HG03045 (cell line): ENCODE measurements at regions not wholly inside any gene's neighbourhood (a gene's known extent, or its start where the extent isn't known, plus 50 kb on each side); places are given as distances from the start of the nearest gene placed in this dataset.
"Not testable (repeated sequence)": the region's sequence is repeated elsewhere in the genome, so short reads cannot be mapped to it uniquely, and the experiment has no call there.

Experiments
- ATAC-seq: cut with Tn5 transposase; IDR thresholded peaks from one replicate; pipeline ENCODE4 v1.9.1; 2021; ENCODE audit warnings: mild to moderate bottlenecking, moderate library complexity; ENCODE audit not compliant: unreplicated experiment

DNA sequence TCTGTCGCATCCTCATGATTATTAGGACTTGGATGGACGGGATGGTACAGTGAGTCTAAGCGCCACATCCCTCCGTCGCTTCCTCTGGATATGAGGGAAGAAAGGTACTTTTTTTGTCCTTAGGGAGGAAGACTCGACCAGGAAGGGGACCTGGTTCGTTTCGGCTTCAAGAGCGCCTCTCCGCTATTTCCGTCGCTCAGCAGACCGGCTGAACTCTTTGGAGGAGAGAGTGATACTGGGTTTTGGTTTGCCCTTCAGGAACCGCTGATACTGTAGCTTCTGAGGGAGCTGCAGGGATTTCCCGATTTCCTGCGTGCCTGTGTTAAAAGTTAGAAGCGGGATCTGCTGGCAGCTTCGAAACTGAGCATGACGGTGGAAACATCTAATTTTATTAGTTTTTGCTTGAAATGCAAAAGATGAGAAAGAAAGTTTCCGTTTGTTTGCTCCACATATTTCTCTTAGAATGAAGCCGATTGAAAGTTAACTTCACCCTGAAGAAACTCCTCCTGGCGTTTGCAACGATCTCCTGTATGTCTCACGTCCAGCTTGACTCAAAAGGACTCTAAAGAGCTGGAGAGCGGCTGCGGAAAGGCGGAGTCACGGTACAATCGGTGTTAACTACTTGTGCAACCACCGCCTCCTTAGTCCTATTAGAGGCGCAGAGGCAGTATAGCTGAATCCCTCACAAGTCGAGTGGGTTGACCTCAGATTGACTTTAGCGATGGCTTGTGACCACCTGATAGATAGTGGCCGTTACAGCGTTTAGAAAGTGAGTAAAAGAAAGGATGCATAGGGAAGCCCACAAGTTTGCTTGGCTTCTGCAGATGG is 129.4 kb downstream of the TRIM27 start:
- ATAC-seq: no peak

DNA sequence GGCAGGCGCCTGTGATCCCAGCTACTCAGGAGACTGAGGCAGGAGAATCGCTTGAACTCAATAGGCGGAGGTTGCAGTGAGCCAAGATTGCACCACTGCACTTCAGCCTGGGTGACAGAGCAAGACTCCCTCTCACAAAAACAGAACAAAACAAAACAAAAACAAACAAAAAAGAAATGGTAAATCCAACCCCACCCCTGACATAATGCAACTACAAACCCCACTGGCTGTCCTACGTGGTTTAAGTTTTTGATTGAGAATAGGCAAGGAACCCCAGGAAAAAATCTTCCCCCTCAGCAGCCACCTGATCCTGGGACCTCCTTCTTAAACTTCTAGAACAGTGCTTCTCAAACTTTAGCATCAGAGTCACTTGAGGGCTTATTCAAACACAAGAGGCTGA is 123.1 kb downstream of the TRIM27 start:
- not testable (repeated sequence) for ATAC-seq

DNA sequence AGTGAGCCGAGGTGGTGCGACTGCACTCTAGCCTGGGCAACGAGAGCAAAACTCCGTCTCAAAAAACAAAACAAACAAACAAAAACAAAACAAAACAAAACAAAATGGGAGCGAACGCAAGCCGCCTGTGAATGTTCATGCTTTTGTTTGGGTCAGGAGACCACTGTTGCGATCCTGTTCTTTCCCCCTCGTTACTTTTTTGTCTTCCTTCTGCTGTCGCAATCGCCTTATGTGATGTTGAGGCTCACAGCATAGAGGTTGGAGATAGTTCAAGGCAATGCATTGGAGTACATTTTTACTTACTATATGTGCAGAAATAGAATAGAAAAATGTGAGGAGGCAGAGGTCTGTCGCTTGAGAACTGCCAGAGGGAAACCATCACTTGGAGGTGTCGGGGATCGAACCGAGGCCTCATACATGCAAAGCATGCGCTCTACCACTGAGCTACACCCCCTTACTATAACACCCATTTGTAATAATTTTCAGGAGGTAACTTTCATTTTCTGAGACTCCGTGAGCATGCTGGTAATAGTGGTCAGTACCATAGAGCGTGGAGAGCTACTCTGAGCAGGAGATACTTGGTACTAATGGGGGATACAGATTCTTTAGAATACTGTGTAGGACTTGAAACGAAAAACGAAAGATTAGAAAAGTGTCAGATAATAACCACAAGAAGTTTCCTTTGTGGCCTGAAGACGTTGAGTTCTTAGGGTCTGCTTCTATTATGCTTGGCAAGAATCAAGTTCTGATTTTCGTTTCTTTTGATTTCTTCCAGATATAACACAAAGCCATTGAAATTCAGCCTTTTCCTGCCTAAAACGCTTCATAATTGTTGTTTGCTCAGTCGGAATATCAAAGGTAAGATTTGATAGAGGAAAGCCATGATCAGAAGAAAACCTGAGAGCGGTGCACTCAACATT is 121.1 kb downstream of the TRIM27 start:
- ATAC-seq: no peak

GRCh38 chr6:28803337-28803709 is 120.5 kb downstream of the TRIM27 start:
- ATAC-seq: no peak

DNA sequence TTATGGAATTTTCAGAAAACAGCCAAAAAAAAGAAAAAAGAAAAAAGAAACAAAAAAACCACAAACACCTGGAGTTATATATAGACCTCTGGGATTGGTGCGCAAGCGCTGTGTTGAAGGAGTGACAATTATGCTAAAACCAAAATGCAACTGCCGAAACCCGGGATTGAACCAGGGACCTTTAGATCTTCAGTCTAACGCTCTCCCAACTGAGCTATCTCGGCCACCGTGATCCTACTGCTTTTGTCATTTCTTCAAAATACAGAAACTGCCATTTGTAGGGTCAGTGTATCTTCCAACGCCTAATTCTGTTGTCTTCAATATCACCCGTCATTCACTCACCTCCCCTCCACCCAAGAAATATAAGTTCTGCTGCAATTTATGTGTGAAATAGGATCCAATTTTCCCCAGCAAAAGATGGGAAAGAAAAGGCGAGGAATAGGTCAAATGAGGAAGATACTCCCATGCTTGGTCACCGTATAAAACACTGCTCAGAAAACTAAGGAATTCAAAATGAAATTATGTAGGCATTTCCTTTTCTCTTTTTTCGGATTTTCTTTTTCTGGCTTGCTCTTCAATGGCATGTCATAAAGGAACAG is 116.0 kb downstream of the TRIM27 start:
- no peak for ATAC-seq

DNA sequence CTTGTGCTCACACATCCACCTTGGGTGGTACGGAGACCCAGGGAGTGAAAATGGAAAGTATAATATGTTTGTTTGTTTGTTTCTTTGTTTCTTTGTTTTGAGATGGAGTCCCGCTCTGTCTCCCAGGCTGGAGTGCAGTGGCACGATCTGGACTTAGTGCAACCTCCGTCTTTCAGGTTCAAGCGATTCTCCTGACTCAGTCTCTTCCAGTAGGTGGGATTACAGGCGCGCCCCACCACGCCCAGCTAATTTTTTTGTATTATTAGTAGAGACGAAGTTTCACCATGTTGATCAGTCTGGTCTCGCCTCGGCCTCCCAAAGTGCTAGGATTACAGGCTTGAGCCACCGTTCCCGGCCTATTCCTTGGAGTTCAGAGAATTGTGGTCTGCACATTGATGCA is 115.4 kb downstream of the TRIM27 start:
- no peak for ATAC-seq

DNA sequence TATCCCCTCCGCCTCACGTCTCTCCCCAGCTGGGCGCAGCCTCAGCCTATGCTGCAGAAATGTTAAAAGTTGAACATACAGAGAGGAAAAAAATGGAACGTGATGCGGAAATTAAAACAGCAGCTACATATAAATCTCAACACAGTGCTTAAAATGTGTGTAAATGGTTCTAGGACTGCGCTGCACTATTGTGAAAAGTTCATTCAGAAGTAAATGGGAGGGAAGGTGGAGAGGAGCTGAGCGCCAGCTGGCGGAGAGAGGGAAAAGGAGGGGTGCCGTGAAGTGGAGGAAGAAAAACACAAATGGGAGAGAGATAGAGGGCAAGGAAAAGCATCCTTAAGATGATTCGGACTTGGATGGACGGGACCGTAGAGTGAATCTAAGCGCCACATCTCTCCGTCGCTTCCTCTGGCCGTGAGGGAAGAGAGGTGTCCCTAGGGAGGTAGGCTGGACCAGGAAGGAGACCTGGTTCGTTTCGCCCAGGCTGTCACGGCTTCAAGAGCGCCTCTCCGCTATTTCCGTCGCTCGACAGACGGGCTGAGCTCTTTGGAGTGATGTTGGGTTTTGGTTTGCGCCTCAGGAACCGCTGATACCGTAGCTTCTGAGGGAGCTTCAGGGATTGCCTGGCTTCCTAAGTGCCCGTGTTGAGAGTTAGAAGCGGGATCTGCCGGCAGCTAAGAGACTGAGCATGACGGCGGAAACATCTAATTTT is 113.7 kb downstream of the TRIM27 start:
- ATAC-seq: no peak

DNA sequence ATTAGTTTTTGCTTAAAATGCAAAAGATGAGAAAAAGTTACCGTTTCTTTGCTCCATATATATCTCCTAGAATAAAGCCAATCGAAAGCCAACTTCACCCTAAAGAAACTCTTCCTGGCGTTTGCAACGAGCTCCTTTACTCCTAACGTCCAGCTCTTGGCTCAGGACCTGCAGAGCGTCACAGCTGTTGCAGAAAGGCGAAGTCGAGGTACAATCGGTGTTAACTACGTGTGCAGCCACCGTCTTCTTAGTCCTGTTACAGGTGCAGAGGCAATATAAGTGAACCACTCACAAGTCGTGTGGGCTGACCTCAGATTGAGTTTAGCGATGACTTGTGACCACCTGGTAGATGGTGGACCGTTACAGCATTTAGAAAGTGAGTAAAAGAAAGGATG is 113.1 kb downstream of the TRIM27 start:
- no peak for ATAC-seq

GRCh38 chr6:28811873-28812272 is 111.9 kb downstream of the TRIM27 start:
- no peak for ATAC-seq

GRCh38 chr6:28812778-28813569 is 110.8 kb downstream of the TRIM27 start:
- ATAC-seq: no peak

- ATAC-seq: no peak
Observed at GRCh38 chr6:28814032-28814976, 109.5 kb downstream of the TRIM27 start.

DNA sequence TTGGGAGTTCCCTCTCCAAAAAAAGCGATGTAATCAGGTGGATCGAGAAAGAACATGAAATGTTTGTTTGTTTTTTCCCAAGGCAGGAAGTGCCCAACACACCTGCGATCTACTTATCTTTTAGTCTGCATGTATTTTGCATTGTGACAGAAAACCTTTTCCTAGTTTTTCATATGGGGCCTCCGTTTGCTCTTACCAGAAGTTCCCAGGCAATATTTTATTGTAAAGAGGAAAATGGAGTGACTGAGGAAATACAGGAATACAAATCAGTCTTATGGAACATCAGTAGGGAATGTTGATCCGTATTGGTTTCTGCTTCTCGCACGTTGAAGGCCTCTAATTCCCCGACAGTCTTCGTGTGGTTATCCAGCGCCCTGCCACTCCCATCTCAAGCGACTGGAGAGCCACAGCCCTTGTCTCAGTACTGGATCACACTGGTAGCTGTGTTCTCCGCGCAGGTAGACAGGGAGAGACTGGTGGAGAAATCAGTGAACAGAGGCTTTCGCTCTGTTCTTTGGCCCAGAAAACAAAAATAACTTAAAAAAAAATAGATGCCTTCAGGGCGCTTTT is 107.4 kb downstream of the TRIM27 start:
- ATAC-seq: no peak

DNA sequence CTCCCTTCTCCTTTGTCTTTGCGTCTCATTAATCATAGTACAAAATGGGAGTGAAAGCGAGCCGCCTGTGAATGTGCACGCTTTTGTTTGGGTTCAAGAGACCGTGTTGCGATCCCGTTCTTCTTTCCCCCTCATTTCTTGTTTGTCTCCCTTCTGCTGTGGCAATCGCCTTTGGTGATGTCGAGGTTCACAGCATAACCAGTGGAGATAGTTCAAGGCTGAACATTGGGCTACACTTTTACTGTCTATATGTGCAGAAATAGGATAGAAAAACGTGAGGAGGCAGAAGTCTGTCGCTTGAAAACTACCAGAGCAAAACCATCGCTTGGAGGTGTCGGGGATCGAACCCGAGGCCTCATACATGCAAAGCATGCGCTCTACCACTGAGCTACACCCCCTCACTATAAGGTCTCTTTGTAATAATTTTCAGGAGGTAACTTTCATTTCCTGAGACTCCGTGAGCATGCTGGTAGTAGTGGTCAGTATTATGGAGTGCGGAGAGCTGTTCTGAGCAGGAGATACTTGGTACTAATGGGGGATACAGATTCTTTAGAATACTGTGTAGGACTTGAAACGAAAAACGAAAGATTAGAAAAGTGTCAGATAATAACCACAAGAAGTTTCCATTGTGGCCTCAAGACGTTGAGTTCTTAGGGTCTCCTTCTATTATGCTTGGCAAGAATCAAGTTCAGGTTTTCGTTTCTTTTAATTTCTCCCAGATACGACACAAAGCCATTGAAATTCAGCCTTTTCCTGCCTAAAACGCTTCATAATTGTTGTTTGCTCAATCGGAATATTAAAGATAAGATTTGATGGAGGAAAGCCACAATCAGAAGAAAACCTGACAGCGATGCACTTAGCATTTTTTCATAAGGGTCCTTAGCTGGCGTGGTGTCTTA is 106.6 kb downstream of the TRIM27 start:
- ATAC-seq: no peak

DNA sequence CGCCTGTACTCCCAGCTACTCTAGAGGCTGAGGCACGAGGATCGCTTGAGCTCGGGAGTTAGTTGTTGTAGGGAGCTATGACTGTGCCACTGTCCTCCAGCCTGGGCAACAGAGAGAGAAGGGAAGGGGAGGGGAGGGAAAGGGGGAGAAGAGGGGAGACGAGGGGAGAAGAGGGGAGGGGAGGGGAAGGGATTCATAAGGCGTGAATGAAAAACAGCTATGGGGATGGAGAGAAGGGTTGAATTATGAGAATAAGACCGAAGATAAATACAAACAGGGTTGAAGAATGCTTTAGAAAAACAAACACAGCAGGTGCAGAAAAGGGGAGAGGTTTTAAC is 106.0 kb downstream of the TRIM27 start:
- ATAC-seq: no peak

GRCh38 chr6:28824793-28825731 is 98.7 kb downstream of the TRIM27 start:
- no peak for ATAC-seq

DNA sequence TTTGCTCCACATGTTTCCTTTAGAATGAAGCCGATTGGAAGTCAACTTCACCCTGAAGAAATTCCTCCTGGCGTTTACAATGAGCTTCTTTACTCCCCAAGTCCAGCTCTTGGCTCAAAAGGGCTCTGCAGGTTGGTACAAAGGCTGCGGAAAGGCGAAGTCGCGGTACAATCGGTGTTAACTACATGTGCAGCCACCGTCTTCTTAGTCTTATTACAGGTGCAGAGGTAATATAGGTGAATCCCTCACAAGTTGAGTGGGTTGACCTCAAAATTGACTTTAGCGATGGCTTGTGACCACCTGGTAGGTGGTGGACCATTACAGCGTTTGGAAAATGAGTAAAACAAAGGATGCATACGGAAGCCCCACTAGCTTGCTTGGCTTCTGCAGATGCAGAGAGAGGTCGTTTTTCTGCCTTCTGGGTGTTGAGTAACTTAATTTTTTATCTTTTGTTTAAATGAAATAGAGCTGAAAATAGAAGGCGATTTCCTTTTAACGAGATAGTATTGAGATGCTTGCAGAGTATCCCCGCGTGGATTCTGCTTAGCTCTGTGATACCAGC is 98.0 kb downstream of the TRIM27 start:
- no peak for ATAC-seq
